GM23338 (cell line): ENCODE measurements at regions not wholly inside any gene's neighbourhood (a gene's known extent, or its start where the extent isn't known, plus 50 kb on each side); places are given as distances from the start of the nearest gene placed in this dataset.

Experiments
- ATAC-seq: fragments of 200-7000 bp; cut with Tn5 transposase; 3 replicates; pipeline ENCODE4 v1.9.1; 2020
- DNase-seq: peaks from one replicate; pipeline ENCODE4 v3.0.0-alpha.2; 2015; ENCODE audit warnings: low spot score
- H2AFZ ChIP-seq: fragments of 200-600 bp; sonication (generic); 2 replicates; pipeline ENCODE4 v1.8.0; 2016; ENCODE audit warnings: antibody characterized with exemption, mild to moderate bottlenecking, moderate library complexity
- H3F3A ChIP-seq: fragments of 200-600 bp; sonication (generic); replicated peaks from 2 replicates; pipeline ENCODE4 v1.8.0; 2017; ENCODE audit warnings: antibody characterized with exemption, mixed run types, low read depth
- H3K27ac ChIP-seq: fragments of 200-600 bp; sonication (generic); 2 replicates; pipeline ENCODE4 v1.6.1; 2016; ENCODE audit warnings: low read depth
- H3K27me3 ChIP-seq: fragments of 200-600 bp; sonication (generic); 2 replicates; pipeline ENCODE4 v1.8.0; 2016; ENCODE audit warnings: mild to moderate bottlenecking, mixed run types, moderate library complexity; ENCODE audit not compliant: insufficient read depth
- H3K36me3 ChIP-seq: fragments of 200-600 bp; sonication (generic); 2 replicates; pipeline ENCODE4 v1.8.0; 2016; ENCODE audit warnings: mild to moderate bottlenecking; ENCODE audit not compliant: insufficient read depth
- H3K4me1 ChIP-seq: fragments of 200-600 bp; sonication (generic); 2 replicates; pipeline ENCODE4 v1.8.0; 2016; ENCODE audit warnings: mild to moderate bottlenecking, moderate library complexity; ENCODE audit not compliant: insufficient read depth
- H3K4me2 ChIP-seq: fragments of 200-600 bp; sonication (generic); 2 replicates; pipeline ENCODE4 v1.7.1; 2017; ENCODE audit warnings: mixed run types
- H3K4me3 ChIP-seq: fragments of 200-600 bp; sonication (generic); 2 replicates; pipeline ENCODE4 v1.6.1; 2016; ENCODE audit warnings: mixed run types
- H3K79me2 ChIP-seq: fragments of 200-600 bp; sonication (generic); replicated peaks from 2 replicates; pipeline ENCODE4 v1.8.0; 2017; ENCODE audit warnings: mild to moderate bottlenecking; ENCODE audit not compliant: insufficient read depth
- H3K9me2 ChIP-seq: fragments of 200-600 bp; sonication (generic); 2 replicates; pipeline ENCODE4 v1.8.0; 2017; ENCODE audit not compliant: insufficient read depth
- H4K20me1 ChIP-seq: fragments of 200-600 bp; sonication (generic); replicated peaks from 2 replicates; pipeline ENCODE4 v1.8.0; 2017; ENCODE audit warnings: mild to moderate bottlenecking; ENCODE audit not compliant: insufficient read depth
- H3K27ac Mint-ChIP-seq: 2 replicates; pipeline ENCODE4 v1.8.0; 2020; ENCODE audit warnings: inconsistent platforms, mild to moderate bottlenecking, moderate library complexity, mixed read lengths
- H3K27me3 Mint-ChIP-seq: 3 replicates; pipeline ENCODE4 v1.8.0; 2022; ENCODE audit warnings: low read depth, mild to moderate bottlenecking, moderate library complexity, mixed read lengths, inconsistent platforms; ENCODE audit not compliant: insufficient read depth, poor library complexity
- H3K36me3 Mint-ChIP-seq: 3 replicates; pipeline ENCODE4 v1.8.0; 2021; ENCODE audit warnings: low read depth, mild to moderate bottlenecking, inconsistent platforms, moderate library complexity, mixed read lengths
- H3K4me1 Mint-ChIP-seq: 3 replicates; pipeline ENCODE4 v1.8.0; 2020; ENCODE audit warnings: mild to moderate bottlenecking, inconsistent platforms, mixed read lengths
- H3K4me3 Mint-ChIP-seq: 3 replicates; pipeline ENCODE4 v1.8.0; 2021; ENCODE audit warnings: moderate library complexity, mild to moderate bottlenecking, inconsistent platforms, mixed read lengths
- H3K9me3 Mint-ChIP-seq: 3 replicates; pipeline ENCODE4 v1.8.0; 2020; ENCODE audit warnings: moderate library complexity, mild to moderate bottlenecking, inconsistent platforms, mixed read lengths
- CREB1 ChIP-seq: fragments of 250-450 bp; sonication (Bioruptor Pico); IDR thresholded peaks from 2 replicates; pipeline ENCODE4 v1.5.0; 2020; ENCODE audit warnings: low read depth, mild to moderate bottlenecking, moderate library complexity
- CTCF ChIP-seq, 2 experiments: fragments of 200-600 bp in 1 of 2; sonication (generic) in 1 of 2; conservative IDR thresholded peaks; 2 replicates each; pipeline versions ENCODE4 v1.5.1 to v1.6.1; 2016 to 2017; ENCODE audit warnings: antibody characterized with exemption in 2 of 2, low read depth in 2 of 2, mild to moderate bottlenecking in 2 of 2, moderate library complexity in 1 of 2
- EZH2 ChIP-seq: fragments of 200-600 bp; sonication (generic); IDR thresholded peaks from one replicate; pipeline ENCODE4 v1.8.0; 2017; ENCODE audit warnings: antibody characterized with exemption, mild to moderate bottlenecking, low read depth; ENCODE audit not compliant: unreplicated experiment
- EZH2phosphoT487 ChIP-seq: fragments of 200-600 bp; sonication (generic); IDR thresholded peaks from one replicate; pipeline ENCODE4 v1.8.1; 2018; ENCODE audit warnings: antibody characterized with exemption; ENCODE audit not compliant: unreplicated experiment
- JUNB ChIP-seq: IDR thresholded peaks from one replicate; pipeline ENCODE4 v1.6.1; 2016; ENCODE audit warnings: antibody characterized with exemption; ENCODE audit not compliant: unreplicated experiment
- NANOG ChIP-seq: IDR thresholded peaks from 2 replicates; pipeline ENCODE4 v1.6.1; 2016; ENCODE audit warnings: antibody characterized with exemption, borderline replicate concordance
- POLR2AphosphoS5 ChIP-seq: IDR thresholded peaks from 2 replicates; pipeline ENCODE4 v1.6.1; 2016; ENCODE audit warnings: antibody characterized with exemption, low read depth
- STAT1 ChIP-seq: IDR thresholded peaks from one replicate; pipeline ENCODE4 v1.6.1; 2016; ENCODE audit warnings: antibody characterized with exemption; ENCODE audit not compliant: unreplicated experiment
- ZNF114 ChIP-seq: fragments of 250-450 bp; sonication (Bioruptor Pico); IDR thresholded peaks from 2 replicates; pipeline ENCODE4 v1.5.0; 2020; ENCODE audit warnings: mild to moderate bottlenecking, moderate library complexity
- ZNF331 ChIP-seq: fragments of 250-450 bp; sonication (Bioruptor Pico); IDR thresholded peaks from 2 replicates; pipeline ENCODE4 v1.5.0; 2020; ENCODE audit warnings: low read depth, mild to moderate bottlenecking, moderate library complexity
- TF ChIP-seq, protein P1 (sequence below): IDR thresholded peaks from one replicate; pipeline ENCODE4 v1.6.1; 2018; ENCODE audit warnings: antibody characterized with exemption; ENCODE audit not compliant: unreplicated experiment
- TF ChIP-seq, protein P2 (sequence below): fragments of 250-450 bp; sonication (Bioruptor Pico); IDR thresholded peaks from 2 replicates; pipeline ENCODE4 v1.5.0; 2020; ENCODE audit warnings: mild to moderate bottlenecking, moderate library complexity
- TF ChIP-seq, protein P3 (sequence below): IDR thresholded peaks from 2 replicates; pipeline ENCODE4 v1.6.1; 2016; ENCODE audit warnings: antibody characterized with exemption

DNA sequence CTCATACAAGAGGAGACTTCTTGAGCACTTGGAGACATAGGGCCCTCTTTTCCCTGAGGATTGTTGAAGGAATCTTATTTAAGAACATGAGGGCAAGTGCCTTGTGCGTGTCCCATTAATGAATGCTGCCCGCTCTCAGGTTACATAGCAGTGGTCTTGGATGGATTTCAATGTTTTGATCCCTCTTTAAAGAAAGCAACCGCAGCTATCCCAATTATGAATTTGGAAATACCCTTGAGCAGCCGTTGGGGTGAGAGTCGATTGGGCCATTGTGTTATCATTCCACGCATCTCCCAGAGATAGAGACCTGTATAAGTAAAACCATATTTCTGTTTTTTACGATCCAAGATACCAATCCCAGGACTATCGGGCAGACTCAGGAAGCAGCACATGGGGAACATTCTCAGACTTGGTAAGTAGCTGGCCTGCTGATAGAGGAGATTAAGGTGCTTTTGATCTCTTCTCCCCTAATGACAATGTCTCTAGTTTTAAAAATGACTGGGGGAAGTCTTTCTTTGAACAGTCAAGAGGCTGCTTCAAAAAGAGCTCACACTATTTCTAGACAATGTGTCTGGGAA lies 145.3 kb downstream of the MACROH2A1 start:
- Histone ChIP-seq H3K36me3 (no peaks in the 10 kb centered on the region), H3K27ac (no peak overlapping the region), H2AFZ (no peak overlapping the region), H4K20me1 (no peaks in the 10 kb centered on the region), H3K4me3 (no peak overlapping the region), H3K4me1 (no peaks in the 10 kb centered on the region), H3K79me2 (no peaks in the 10 kb centered on the region), H3K9me2 (no peaks in the 10 kb centered on the region), H3F3A (no peaks in the 10 kb centered on the region), H3K4me2 (no peak overlapping the region), H3K27me3 (no peaks in the 10 kb centered on the region)
- no peak overlapping the region for H3K27ac Mint-ChIP-seq
- H3K27me3 Mint-ChIP-seq, result peaks cover 5% of the 10 kb centered on the region
- no peaks in the 10 kb centered on the region for H3K9me3 Mint-ChIP-seq
- no peaks in the 10 kb centered on the region for H3K4me1 Mint-ChIP-seq
- H3K4me3 Mint-ChIP-seq, result no peak overlapping the region
- TF ChIP-seq EZH2phosphoT487, result no peak
- TF ChIP-seq, protein P1, sequence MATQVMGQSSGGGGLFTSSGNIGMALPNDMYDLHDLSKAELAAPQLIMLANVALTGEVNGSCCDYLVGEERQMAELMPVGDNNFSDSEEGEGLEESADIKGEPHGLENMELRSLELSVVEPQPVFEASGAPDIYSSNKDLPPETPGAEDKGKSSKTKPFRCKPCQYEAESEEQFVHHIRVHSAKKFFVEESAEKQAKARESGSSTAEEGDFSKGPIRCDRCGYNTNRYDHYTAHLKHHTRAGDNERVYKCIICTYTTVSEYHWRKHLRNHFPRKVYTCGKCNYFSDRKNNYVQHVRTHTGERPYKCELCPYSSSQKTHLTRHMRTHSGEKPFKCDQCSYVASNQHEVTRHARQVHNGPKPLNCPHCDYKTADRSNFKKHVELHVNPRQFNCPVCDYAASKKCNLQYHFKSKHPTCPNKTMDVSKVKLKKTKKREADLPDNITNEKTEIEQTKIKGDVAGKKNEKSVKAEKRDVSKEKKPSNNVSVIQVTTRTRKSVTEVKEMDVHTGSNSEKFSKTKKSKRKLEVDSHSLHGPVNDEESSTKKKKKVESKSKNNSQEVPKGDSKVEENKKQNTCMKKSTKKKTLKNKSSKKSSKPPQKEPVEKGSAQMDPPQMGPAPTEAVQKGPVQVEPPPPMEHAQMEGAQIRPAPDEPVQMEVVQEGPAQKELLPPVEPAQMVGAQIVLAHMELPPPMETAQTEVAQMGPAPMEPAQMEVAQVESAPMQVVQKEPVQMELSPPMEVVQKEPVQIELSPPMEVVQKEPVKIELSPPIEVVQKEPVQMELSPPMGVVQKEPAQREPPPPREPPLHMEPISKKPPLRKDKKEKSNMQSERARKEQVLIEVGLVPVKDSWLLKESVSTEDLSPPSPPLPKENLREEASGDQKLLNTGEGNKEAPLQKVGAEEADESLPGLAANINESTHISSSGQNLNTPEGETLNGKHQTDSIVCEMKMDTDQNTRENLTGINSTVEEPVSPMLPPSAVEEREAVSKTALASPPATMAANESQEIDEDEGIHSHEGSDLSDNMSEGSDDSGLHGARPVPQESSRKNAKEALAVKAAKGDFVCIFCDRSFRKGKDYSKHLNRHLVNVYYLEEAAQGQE, result no peak
- no peak for TF ChIP-seq CTCF (conservative IDR thresholded peaks at IDR 0.05; ENCODE audit: low read depth in 2 of 2)
- no peak for TF ChIP-seq JUNB
- TF ChIP-seq POLR2AphosphoS5, result no peak
- TF ChIP-seq, protein P2, sequence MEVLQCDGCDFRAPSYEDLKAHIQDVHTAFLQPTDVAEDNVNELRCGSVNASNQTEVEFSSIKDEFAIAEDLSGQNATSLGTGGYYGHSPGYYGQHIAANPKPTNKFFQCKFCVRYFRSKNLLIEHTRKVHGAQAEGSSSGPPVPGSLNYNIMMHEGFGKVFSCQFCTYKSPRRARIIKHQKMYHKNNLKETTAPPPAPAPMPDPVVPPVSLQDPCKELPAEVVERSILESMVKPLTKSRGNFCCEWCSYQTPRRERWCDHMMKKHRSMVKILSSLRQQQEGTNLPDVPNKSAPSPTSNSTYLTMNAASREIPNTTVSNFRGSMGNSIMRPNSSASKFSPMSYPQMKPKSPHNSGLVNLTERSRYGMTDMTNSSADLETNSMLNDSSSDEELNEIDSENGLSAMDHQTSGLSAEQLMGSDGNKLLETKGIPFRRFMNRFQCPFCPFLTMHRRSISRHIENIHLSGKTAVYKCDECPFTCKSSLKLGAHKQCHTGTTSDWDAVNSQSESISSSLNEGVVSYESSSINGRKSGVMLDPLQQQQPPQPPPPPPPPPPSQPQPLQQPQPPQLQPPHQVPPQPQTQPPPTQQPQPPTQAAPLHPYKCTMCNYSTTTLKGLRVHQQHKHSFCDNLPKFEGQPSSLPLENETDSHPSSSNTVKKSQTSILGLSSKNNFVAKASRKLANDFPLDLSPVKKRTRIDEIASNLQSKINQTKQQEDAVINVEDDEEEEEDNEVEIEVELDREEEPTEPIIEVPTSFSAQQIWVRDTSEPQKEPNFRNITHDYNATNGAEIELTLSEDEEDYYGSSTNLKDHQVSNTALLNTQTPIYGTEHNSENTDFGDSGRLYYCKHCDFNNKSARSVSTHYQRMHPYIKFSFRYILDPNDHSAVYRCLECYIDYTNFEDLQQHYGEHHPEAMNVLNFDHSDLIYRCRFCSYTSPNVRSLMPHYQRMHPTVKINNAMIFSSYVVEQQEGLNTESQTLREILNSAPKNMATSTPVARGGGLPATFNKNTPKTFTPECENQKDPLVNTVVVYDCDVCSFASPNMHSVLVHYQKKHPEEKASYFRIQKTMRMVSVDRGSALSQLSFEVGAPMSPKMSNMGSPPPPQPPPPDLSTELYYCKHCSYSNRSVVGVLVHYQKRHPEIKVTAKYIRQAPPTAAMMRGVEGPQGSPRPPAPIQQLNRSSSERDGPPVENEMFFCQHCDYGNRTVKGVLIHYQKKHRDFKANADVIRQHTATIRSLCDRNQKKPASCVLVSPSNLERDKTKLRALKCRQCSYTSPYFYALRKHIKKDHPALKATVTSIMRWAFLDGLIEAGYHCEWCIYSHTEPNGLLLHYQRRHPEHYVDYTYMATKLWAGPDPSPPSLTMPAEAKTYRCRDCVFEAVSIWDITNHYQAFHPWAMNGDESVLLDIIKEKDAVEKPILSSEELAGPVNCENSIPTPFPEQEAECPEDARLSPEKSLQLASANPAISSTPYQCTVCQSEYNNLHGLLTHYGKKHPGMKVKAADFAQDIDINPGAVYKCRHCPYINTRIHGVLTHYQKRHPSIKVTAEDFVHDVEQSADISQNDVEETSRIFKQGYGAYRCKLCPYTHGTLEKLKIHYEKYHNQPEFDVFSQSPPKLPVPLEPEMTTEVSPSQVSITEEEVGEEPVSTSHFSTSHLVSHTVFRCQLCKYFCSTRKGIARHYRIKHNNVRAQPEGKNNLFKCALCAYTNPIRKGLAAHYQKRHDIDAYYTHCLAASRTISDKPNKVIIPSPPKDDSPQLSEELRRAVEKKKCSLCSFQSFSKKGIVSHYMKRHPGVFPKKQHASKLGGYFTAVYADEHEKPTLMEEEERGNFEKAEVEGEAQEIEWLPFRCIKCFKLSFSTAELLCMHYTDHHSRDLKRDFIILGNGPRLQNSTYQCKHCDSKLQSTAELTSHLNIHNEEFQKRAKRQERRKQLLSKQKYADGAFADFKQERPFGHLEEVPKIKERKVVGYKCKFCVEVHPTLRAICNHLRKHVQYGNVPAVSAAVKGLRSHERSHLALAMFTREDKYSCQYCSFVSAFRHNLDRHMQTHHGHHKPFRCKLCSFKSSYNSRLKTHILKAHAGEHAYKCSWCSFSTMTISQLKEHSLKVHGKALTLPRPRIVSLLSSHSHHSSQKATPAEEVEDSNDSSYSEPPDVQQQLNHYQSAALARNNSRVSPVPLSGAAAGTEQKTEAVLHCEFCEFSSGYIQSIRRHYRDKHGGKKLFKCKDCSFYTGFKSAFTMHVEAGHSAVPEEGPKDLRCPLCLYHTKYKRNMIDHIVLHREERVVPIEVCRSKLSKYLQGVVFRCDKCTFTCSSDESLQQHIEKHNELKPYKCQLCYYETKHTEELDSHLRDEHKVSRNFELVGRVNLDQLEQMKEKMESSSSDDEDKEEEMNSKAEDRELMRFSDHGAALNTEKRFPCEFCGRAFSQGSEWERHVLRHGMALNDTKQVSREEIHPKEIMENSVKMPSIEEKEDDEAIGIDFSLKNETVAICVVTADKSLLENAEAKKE (CRISPR knock-in tag), result no peak
- no peak for TF ChIP-seq ZNF331
- no peak for TF ChIP-seq EZH2
- TF ChIP-seq NANOG, result no peak
- TF ChIP-seq STAT1, result no peak
- no peak for TF ChIP-seq CREB1 (CRISPR knock-in tag)
- no peak for TF ChIP-seq ZNF114 (CRISPR knock-in tag)
- TF ChIP-seq, protein P3, sequence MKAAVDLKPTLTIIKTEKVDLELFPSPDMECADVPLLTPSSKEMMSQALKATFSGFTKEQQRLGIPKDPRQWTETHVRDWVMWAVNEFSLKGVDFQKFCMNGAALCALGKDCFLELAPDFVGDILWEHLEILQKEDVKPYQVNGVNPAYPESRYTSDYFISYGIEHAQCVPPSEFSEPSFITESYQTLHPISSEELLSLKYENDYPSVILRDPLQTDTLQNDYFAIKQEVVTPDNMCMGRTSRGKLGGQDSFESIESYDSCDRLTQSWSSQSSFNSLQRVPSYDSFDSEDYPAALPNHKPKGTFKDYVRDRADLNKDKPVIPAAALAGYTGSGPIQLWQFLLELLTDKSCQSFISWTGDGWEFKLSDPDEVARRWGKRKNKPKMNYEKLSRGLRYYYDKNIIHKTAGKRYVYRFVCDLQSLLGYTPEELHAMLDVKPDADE, result no peak
- DNase-seq (no peak), ATAC-seq (no peak)
- no peaks in the 10 kb centered on the region; the same call in 2 of the 3 replicates for H3K36me3 Mint-ChIP-seq
